DOHH2 (cell line): ENCODE measurements at regions not wholly inside any gene's neighbourhood (a gene's known extent, or its start where the extent isn't known, plus 50 kb on each side); places are given as distances from the start of the nearest gene placed in this dataset.

Experiments
- H3F3A ChIP-seq: fragments of 200-600 bp; sonication (generic), shearing (Covaris generic); 2 replicates; pipeline ENCODE4 v1.6.0; 2016; ENCODE audit warnings: antibody characterized with exemption, mild to moderate bottlenecking; ENCODE audit not compliant: control insufficient read depth, insufficient read depth
- H3K27ac ChIP-seq: fragments of 200-600 bp; sonication (generic); 2 replicates; pipeline ENCODE4 v1.5.1; 2014; ENCODE audit warnings: low read depth, mild to moderate bottlenecking, low read length, moderate library complexity
- H3K27me3 ChIP-seq: fragments of 200-600 bp; sonication (generic); 2 replicates; pipeline ENCODE4 v1.6.1; 2014; ENCODE audit warnings: mild to moderate bottlenecking, low read length, mixed read lengths; ENCODE audit not compliant: control insufficient read depth
- H3K36me3 ChIP-seq: fragments of 200-600 bp; sonication (generic); 2 replicates; pipeline ENCODE4 v1.6.1; 2014; ENCODE audit warnings: mild to moderate bottlenecking, low read length, moderate library complexity, mixed read lengths; ENCODE audit not compliant: control insufficient read depth
- H3K4me1 ChIP-seq: fragments of 200-600 bp; sonication (generic); 2 replicates; pipeline ENCODE4 v1.6.1; 2014; ENCODE audit warnings: mild to moderate bottlenecking, low read length, mixed read lengths; ENCODE audit not compliant: control insufficient read depth
- H3K4me2 ChIP-seq: fragments of 200-600 bp; sonication (generic); 2 replicates; pipeline ENCODE4 v1.6.0; 2014; ENCODE audit warnings: mild to moderate bottlenecking, low read length, moderate library complexity
- H3K4me3 ChIP-seq: fragments of 200-600 bp; sonication (generic); 2 replicates; pipeline ENCODE4 v1.5.1; 2014; ENCODE audit warnings: mild to moderate bottlenecking, low read length, mixed read lengths
- H3K79me2 ChIP-seq: fragments of 200-600 bp; sonication (generic); 2 replicates; pipeline ENCODE4 v1.6.1; 2014; ENCODE audit warnings: mild to moderate bottlenecking, low read length, mixed read lengths; ENCODE audit not compliant: control insufficient read depth
- H3K9me2 ChIP-seq: fragments of 200-600 bp; sonication (generic); replicated peaks from 2 replicates; pipeline ENCODE4 v1.6.1; 2014; ENCODE audit warnings: mild to moderate bottlenecking, low read length, mixed read lengths; ENCODE audit not compliant: control insufficient read depth
- H3K9me3 ChIP-seq: fragments of 200-600 bp; sonication (generic); 2 replicates; pipeline ENCODE4 v1.6.1; 2014; ENCODE audit warnings: antibody characterized with exemption, low read length, mixed read lengths; ENCODE audit not compliant: control insufficient read depth, insufficient read depth
- H4K20me1 ChIP-seq: fragments of 200-600 bp; sonication (generic); 2 replicates; pipeline ENCODE4 v1.6.0; 2014; ENCODE audit warnings: low read depth, mild to moderate bottlenecking, antibody characterized with exemption, low read length, moderate library complexity; ENCODE audit not compliant: control insufficient read depth, insufficient read depth
- EZH2phosphoT487 ChIP-seq: fragments of 200-600 bp; sonication (generic); IDR thresholded peaks from 2 replicates; pipeline ENCODE4 v1.6.1; 2017; ENCODE audit warnings: borderline replicate concordance, mild to moderate bottlenecking, antibody characterized with exemption, low read length, moderate library complexity, mixed read lengths
- TF ChIP-seq, protein P1 (sequence below): fragments of 200-600 bp; sonication (generic); IDR thresholded peaks from one replicate; pipeline ENCODE4 v1.5.1; 2014; ENCODE audit warnings: antibody characterized with exemption, mild to moderate bottlenecking, low read depth, low read length; ENCODE audit not compliant: poor library complexity, severe bottlenecking

DNA sequence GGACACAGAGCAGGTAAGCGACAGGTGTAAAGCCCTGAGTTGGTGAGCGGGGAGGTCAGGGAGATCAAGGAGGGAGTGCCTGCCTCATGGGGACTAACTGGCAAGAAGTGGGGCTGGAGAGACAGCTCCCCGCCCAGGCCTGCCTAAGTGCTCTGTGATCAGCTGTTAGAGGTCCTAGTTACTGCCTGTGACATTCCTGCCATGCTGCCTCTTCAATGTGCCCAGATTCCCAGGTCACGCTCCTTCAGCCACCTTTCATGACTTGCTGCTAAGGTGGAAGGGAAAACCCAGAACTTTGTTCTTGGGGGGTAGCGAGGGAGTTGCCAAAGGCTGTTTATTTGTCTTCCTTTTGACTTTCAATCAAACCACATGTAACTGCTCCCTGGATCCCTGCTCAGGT is 114.3 kb upstream of the ZNF438 start:
- no peak overlapping the region for H3K27ac ChIP-seq

DNA sequence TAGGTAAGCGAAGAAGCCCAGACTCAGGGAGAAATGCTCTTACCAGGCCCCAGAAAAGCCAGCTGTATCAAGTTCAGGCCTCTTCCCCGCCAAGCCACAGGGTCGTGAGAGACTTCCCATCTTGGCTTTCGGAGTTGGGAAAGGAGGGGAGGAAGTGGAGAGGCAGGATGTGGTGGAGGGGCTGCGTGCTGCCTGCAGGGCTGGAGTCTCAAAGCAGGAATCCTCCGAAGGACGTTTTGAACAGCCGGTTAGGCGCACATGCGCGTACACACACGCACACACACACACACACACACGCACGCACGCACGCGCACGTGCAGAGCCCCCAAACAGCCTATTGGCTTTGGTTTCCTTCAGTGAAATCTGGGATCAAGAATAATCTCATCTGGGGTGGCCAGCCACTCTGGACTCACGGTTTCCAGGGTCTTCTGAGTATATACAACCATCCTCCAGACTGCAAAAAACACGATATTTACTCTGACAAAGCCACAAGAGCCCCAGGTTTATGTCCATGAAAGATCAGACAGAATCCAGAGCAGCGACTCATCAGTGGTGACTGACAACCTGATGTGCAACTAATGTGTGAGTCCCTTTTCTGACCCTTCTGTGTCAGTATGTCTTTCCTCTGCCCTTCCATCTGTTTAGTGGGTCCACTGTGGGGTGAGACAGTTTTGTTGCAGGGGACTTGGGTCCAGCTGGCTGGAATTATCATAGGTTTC is 115.0 kb upstream of the ZNF438 start:
- no peaks in the 10 kb centered on the region for H3K4me1 ChIP-seq
- no peaks in the 10 kb centered on the region for H4K20me1 ChIP-seq
- no peaks in the 10 kb centered on the region for H3K36me3 ChIP-seq
- no peaks in the 10 kb centered on the region for H3K9me3 ChIP-seq
- no peaks in the 10 kb centered on the region for H3F3A ChIP-seq
- no peak overlapping the region for H3K27ac ChIP-seq
- H3K4me3 ChIP-seq = no peak overlapping the region
- H3K4me2 ChIP-seq = no peak overlapping the region
- no peaks in the 10 kb centered on the region for H3K79me2 ChIP-seq
- no peaks in the 10 kb centered on the region for H3K9me2 ChIP-seq
- no peak for TF ChIP-seq EZH2phosphoT487
- TF ChIP-seq, protein P1, sequence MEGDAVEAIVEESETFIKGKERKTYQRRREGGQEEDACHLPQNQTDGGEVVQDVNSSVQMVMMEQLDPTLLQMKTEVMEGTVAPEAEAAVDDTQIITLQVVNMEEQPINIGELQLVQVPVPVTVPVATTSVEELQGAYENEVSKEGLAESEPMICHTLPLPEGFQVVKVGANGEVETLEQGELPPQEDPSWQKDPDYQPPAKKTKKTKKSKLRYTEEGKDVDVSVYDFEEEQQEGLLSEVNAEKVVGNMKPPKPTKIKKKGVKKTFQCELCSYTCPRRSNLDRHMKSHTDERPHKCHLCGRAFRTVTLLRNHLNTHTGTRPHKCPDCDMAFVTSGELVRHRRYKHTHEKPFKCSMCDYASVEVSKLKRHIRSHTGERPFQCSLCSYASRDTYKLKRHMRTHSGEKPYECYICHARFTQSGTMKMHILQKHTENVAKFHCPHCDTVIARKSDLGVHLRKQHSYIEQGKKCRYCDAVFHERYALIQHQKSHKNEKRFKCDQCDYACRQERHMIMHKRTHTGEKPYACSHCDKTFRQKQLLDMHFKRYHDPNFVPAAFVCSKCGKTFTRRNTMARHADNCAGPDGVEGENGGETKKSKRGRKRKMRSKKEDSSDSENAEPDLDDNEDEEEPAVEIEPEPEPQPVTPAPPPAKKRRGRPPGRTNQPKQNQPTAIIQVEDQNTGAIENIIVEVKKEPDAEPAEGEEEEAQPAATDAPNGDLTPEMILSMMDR = no peak
- H3K27me3 ChIP-seq = no peaks in the 10 kb centered on the region

More for the DNA sequence above, 114.3 kb upstream of the ZNF438 start:
- Histone ChIP-seq H3K4me3 (no peak overlapping the region), H3K9me2 (no peaks in the 10 kb centered on the region), H4K20me1 (no peaks in the 10 kb centered on the region), H3K4me1 (no peaks in the 10 kb centered on the region), H3K27me3 (no peaks in the 10 kb centered on the region), H3K4me2 (no peak overlapping the region), H3K9me3 (no peaks in the 10 kb centered on the region), H3K36me3 (no peaks in the 10 kb centered on the region), H3K79me2 (no peaks in the 10 kb centered on the region), H3F3A (no peaks in the 10 kb centered on the region)
- TF ChIP-seq, protein P1 = no peak
- no peak for TF ChIP-seq EZH2phosphoT487

DNA sequence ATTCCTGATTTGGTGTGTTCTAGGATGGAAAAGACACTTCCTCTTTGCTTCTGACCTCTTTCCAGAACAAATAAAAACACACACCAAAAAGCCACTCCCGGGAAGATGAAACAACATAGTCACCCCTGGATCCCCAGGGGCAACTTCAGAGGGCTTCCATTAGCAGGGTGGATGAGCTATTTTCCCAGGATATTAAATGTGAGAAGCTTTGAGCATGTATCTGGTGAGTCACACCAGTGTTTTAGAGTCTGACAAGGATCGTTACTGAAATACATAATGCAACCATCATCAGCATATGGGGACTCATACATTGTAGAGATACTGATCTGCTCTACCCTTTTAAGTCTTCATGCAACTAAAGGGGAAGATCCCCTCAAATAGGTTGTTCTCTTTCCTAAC is 115.5 kb upstream of the ZNF438 start:
- Histone ChIP-seq H4K20me1 (no peaks in the 10 kb centered on the region), H3F3A (no peaks in the 10 kb centered on the region), H3K9me3 (no peaks in the 10 kb centered on the region), H3K4me2 (no peak overlapping the region), H3K4me1 (no peaks in the 10 kb centered on the region), H3K27ac (no peak overlapping the region), H3K9me2 (no peaks in the 10 kb centered on the region), H3K27me3 (no peaks in the 10 kb centered on the region), H3K79me2 (no peaks in the 10 kb centered on the region), H3K36me3 (no peaks in the 10 kb centered on the region), H3K4me3 (no peak overlapping the region)
- TF ChIP-seq, protein P1 = no peak
- no peak for TF ChIP-seq EZH2phosphoT487
